CD14-positive monocyte (primary cell): ENCODE measurements at regions not wholly inside any gene's neighbourhood (a gene's known extent, or its start where the extent isn't known, plus 50 kb on each side); places are given as distances from the start of the nearest gene placed in this dataset.
A peak's percentile ranks its signal among the peaks of the same experiment; 100 is the strongest.

Experiments
- DNase-seq, 3 donors: peaks; one replicate each; pipeline ENCODE4 v3.0.0-alpha.2; 2011 to 2022
- H2AFZ ChIP-seq: 2 replicates; pipeline ENCODE4 v1.6.0; 2012; ENCODE audit warnings: mild to moderate bottlenecking, low read depth, low read length, inconsistent platforms; ENCODE audit not compliant: insufficient read depth, poor library complexity, severe bottlenecking
- H3K27ac ChIP-seq, 2 donors: 1 replicate in 1 of 2; 2 replicates in 1 of 2; pipeline ENCODE4 v1.5.1; 2012 to 2013; ENCODE audit warnings: low read length in 2 of 2, control low read depth in 1 of 2, inconsistent platforms in 1 of 2, low read depth in 1 of 2, mild to moderate bottlenecking in 1 of 2
- H3K27me3 ChIP-seq, 2 donors: one replicate each; pipeline versions ENCODE4 v1.6.0 to v1.6.1; 2011 to 2013; ENCODE audit warnings: low read length in 2 of 2; ENCODE audit not compliant: control insufficient read depth in 2 of 2, insufficient read depth in 2 of 2
- H3K36me3 ChIP-seq, 2 donors: replicated peaks in 1 of 2; 1 replicate in 1 of 2; 2 replicates in 1 of 2; pipeline versions ENCODE4 v1.5.1 to v1.6.1; 2012 to 2013; ENCODE audit warnings: low read length in 2 of 2, control low read depth in 1 of 2, inconsistent platforms in 1 of 2, mild to moderate bottlenecking in 1 of 2; ENCODE audit not compliant: insufficient read depth in 2 of 2, control insufficient read depth in 1 of 2
- H3K4me1 ChIP-seq, 2 donors: 1 replicate in 1 of 2; 2 replicates in 1 of 2; pipeline versions ENCODE4 v1.5.1 to v1.6.1; 2012 to 2013; ENCODE audit warnings: low read length in 2 of 2, control low read depth in 1 of 2, inconsistent platforms in 1 of 2, mild to moderate bottlenecking in 1 of 2, moderate library complexity in 1 of 2; ENCODE audit not compliant: insufficient read depth in 2 of 2, control insufficient read depth in 1 of 2
- H3K4me2 ChIP-seq: replicated peaks from 2 replicates; pipeline ENCODE3; 2012; ENCODE audit warnings: low read length, moderate library complexity, mild to moderate bottlenecking; ENCODE audit not compliant: poor library complexity, severe bottlenecking; ENCODE audit errors: extremely low read depth
- H3K4me3 ChIP-seq, 3 experiments: fragments of 200-600 bp in 1 of 3; sonication (generic) in 1 of 3; replicated peaks in 1 of 3; 1 replicate in 2 of 3; 2 replicates in 1 of 3; pipeline ENCODE4 v1.5.1; 2011 to 2013; ENCODE audit warnings: low read length in 3 of 3, mild to moderate bottlenecking in 3 of 3, control low read depth in 2 of 3, low read depth in 2 of 3, inconsistent platforms in 1 of 3, moderate library complexity in 1 of 3
- H3K79me2 ChIP-seq: 2 replicates; pipeline ENCODE4 v1.6.0; 2012; ENCODE audit warnings: mild to moderate bottlenecking, control low read depth, inconsistent platforms, low read length, moderate library complexity; ENCODE audit not compliant: insufficient read depth
- H3K9ac ChIP-seq: 2 replicates; pipeline ENCODE4 v1.6.0; 2017; ENCODE audit warnings: low read length, mild to moderate bottlenecking; ENCODE audit not compliant: insufficient read depth, poor library complexity, severe bottlenecking
- H3K9me3 ChIP-seq, 2 donors: replicated peaks in 1 of 2; 1 replicate in 1 of 2; 2 replicates in 1 of 2; pipeline versions ENCODE4 v1.5.1 to v1.6.1; 2012 to 2013; ENCODE audit warnings: low read length in 2 of 2, control low read depth in 1 of 2; ENCODE audit not compliant: control insufficient read depth in 1 of 2, insufficient read depth in 1 of 2
- H4K20me1 ChIP-seq: 2 replicates; pipeline ENCODE4 v1.6.0; 2012; ENCODE audit warnings: mild to moderate bottlenecking, low read length, control low read depth, moderate library complexity; ENCODE audit not compliant: insufficient read depth
- H3K27ac Mint-ChIP-seq, 7 donors: one replicate each; pipeline ENCODE4 v1.8.0; 2020; ENCODE audit warnings: mild to moderate bottlenecking in 7 of 7, mixed read lengths in 7 of 7, moderate library complexity in 6 of 7, inconsistent platforms in 2 of 7
- H3K27me3 Mint-ChIP-seq, 3 donors: one replicate each; pipeline ENCODE4 v1.8.0; 2021 to 2022; ENCODE audit warnings: low read depth in 3 of 3, mild to moderate bottlenecking in 3 of 3, mixed read lengths in 3 of 3, moderate library complexity in 3 of 3, inconsistent platforms in 1 of 3
- H3K36me3 Mint-ChIP-seq, 2 donors: one replicate each; pipeline ENCODE4 v1.8.0; 2020; ENCODE audit warnings: mixed read lengths in 2 of 2, inconsistent platforms in 1 of 2, mild to moderate bottlenecking in 1 of 2
- H3K4me1 Mint-ChIP-seq: one replicate; pipeline ENCODE4 v1.8.0; 2020; ENCODE audit warnings: mild to moderate bottlenecking, mixed read lengths
- H3K4me3 Mint-ChIP-seq, 2 donors: one replicate each; pipeline ENCODE4 v1.8.0; 2020; ENCODE audit warnings: mild to moderate bottlenecking in 2 of 2, mixed read lengths in 2 of 2, moderate library complexity in 1 of 2
- H3K9me3 Mint-ChIP-seq, 7 donors: one replicate each; pipeline ENCODE4 v1.8.0; 2020 to 2022; ENCODE audit warnings: mixed read lengths in 7 of 7, mild to moderate bottlenecking in 6 of 7, moderate library complexity in 6 of 7, inconsistent platforms in 2 of 7
- WGBS: methylation state at CpG from one replicate; pipeline ENCODE4 v1.1.5; 2013; ENCODE audit warnings: missing lambda C conversion rate; ENCODE audit not compliant: insufficient coverage; 5-methylcytosine and 5-hydroxymethylcytosine counted together
- intact Hi-C, 2 donors: fragments of 100-400 bp; cut with micrococcal nuclease; formaldehyde crosslinking; loops; one replicate each; pipeline versions ENCODE4 v1.15.0 to v1.15.1; 2023
- TF ChIP-seq, protein P1 (sequence below): fragments of 200-600 bp; IDR thresholded peaks from one replicate; pipeline ENCODE4 v1.8.0; 2022; ENCODE audit warnings: antibody characterized with exemption, mild to moderate bottlenecking

- no peak for DNase-seq
- Mint-ChIP-seq H3K27me3 (peaks cover 0 to 1% (median 0%) of the 10 kb centered on the region in 3 donors), H3K4me1 (no peaks in the 10 kb centered on the region), H3K4me3 (no peak overlapping the region), H3K36me3 (no peaks in the 10 kb centered on the region), H3K9me3 (peaks cover 0 to 9% (median 5%) of the 10 kb centered on the region in 7 donors), H3K27ac (peak overlapping the region in 1 of 7 donors; percentile 4)
- Histone ChIP-seq H3K27ac (no peak overlapping the region), H3K9me3 (no peaks in the 10 kb centered on the region), H3K9ac (no peak overlapping the region), H3K79me2 (no peaks in the 10 kb centered on the region), H2AFZ (no peak overlapping the region), H3K4me1 (no peaks in the 10 kb centered on the region), H3K4me3 (no peak overlapping the region), H3K4me2 (no peak overlapping the region), H3K36me3 (no peaks in the 10 kb centered on the region), H3K27me3 (no peaks in the 10 kb centered on the region), H4K20me1 (no peaks in the 10 kb centered on the region)
- intact Hi-C loops = no loop called here
- TF ChIP-seq, protein P1, sequence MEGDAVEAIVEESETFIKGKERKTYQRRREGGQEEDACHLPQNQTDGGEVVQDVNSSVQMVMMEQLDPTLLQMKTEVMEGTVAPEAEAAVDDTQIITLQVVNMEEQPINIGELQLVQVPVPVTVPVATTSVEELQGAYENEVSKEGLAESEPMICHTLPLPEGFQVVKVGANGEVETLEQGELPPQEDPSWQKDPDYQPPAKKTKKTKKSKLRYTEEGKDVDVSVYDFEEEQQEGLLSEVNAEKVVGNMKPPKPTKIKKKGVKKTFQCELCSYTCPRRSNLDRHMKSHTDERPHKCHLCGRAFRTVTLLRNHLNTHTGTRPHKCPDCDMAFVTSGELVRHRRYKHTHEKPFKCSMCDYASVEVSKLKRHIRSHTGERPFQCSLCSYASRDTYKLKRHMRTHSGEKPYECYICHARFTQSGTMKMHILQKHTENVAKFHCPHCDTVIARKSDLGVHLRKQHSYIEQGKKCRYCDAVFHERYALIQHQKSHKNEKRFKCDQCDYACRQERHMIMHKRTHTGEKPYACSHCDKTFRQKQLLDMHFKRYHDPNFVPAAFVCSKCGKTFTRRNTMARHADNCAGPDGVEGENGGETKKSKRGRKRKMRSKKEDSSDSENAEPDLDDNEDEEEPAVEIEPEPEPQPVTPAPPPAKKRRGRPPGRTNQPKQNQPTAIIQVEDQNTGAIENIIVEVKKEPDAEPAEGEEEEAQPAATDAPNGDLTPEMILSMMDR = no peak
- WGBS = no CpG with 5 or more reads among the region's 2 CpGs
Measured at GRCh38 chr20:11728937-11729336, 188.8 kb upstream of the BTBD3 start.

GRCh38 chr20:11729806-11730205, 187.9 kb upstream of the BTBD3 start:
- no peaks in the 10 kb centered on the region for H3K36me3 ChIP-seq
- Mint-ChIP-seq H3K9me3 (peaks cover 0 to 9% (median 5%) of the 10 kb centered on the region in 7 donors), H3K4me1 (no peaks in the 10 kb centered on the region), H3K27ac (no peak overlapping the region), H3K36me3 (no peaks in the 10 kb centered on the region), H3K4me3 (no peak overlapping the region), H3K27me3 (peaks cover 0 to 1% (median 0%) of the 10 kb centered on the region in 3 donors)
- no peaks in the 10 kb centered on the region for H3K4me1 ChIP-seq
- H3K27me3 ChIP-seq = no peaks in the 10 kb centered on the region
- H3K4me3 ChIP-seq = no peak overlapping the region
- H3K9me3 ChIP-seq = no peaks in the 10 kb centered on the region
- no peak overlapping the region for H3K27ac ChIP-seq
- intact Hi-C loops = no loop called here
- no CpG with 5 or more reads among the region's 1 CpG for WGBS
- H3K79me2 ChIP-seq = no peaks in the 10 kb centered on the region
- no peaks in the 10 kb centered on the region for H4K20me1 ChIP-seq
- DNase-seq = no peak
- TF ChIP-seq, protein P1 = no peak
- no peak overlapping the region for H3K9ac ChIP-seq
- H3K4me2 ChIP-seq = no peak overlapping the region
- H2AFZ ChIP-seq = no peak overlapping the region
